ENCODE measurements at regions not wholly inside any gene's neighbourhood (a gene's known extent, or its start where the extent isn't known, plus 50 kb on each side); places are given as distances from the start of the nearest gene placed in this dataset.
A peak's percentile ranks its signal among the peaks of the same experiment; 100 is the strongest.

DNA sequence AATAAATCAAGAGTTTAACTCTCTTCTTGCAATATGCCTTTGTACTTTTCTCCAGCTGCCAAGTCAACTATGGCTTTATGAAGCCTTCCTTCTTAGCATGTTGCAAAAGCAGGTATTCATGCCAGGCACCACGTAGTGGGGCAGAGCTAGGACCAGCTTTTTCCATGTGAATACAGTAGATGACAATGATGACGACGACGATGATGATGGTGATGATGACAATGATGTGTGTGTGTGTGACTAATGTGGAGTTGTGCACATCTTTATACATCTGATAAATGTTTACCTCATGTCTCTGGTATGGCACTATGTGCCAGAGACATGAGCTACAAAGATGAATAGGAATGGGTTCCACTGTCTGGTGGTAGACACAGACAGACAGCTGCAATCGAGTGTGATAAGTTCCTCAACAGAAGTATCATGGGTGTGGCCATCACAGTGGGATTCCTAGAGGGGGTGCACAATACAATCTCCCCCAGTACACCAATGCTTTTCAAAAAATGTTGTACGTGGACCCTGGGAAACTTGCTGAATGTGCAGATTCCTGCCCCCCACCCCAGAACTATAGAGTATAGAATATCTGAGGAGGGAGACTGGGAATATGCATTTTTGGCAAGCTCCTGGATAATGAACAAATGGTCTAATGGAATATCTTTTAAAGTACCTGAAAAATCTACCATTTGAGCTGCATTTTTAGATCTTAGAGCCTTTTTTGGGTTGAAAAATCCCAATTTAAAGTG is 183.4 kb downstream of the ABCC12 start:
- WGBS, 2 experiments (ENCODE audit: insufficient coverage in 1 of 2, insufficient read length in 1 of 2) = 76 to 86% methylated on average over 2 to 5 of the region's 6 CpGs
- no peak overlapping the region for H3K4me3 Mint-ChIP-seq

DNA sequence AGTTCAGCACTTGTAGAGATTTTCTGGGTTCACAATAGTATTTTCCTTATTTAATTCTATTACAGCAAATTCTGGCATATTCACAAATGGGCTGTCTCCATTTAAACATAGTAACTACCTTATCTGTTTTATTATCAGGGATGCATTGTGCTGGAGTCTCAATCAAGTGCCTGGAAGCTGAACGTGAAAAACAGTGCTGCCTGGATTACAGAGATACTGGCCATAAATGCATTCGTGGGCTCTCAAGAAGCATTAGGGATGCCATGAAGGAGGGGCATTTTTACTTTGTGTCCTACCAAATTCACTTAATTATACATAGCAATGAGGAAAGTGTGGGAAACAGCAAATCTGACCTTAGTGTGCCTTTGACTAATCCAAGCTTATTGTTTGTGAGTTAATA is 184.6 kb downstream of the ABCC12 start:
- no peak overlapping the region for H3K27ac Mint-ChIP-seq
- Histone ChIP-seq H3K27me3 (ENCODE audit: control insufficient read depth, insufficient read depth, low read length, poor library complexity, severe bottlenecking) (no peaks in the 10 kb centered on the region), H3K9ac (ENCODE audit: extremely low read depth, low read length, poor library complexity, severe bottlenecking) (no peak overlapping the region), H3K36me3 (ENCODE audit: control insufficient read depth, insufficient read depth, low read length) (no peaks in the 10 kb centered on the region), H3K27ac (ENCODE audit: low read depth, low read length) (no peak overlapping the region), H3K4me3 (ENCODE audit: low read length) (no peak overlapping the region), H3K9me3 (ENCODE audit: control insufficient read depth, low read length) (no peaks in the 10 kb centered on the region), H3K4me1 (ENCODE audit: control insufficient read depth, insufficient read depth, low read length) (no peaks in the 10 kb centered on the region)
- no peak for DNase-seq
- TF ChIP-seq, protein P1, sequence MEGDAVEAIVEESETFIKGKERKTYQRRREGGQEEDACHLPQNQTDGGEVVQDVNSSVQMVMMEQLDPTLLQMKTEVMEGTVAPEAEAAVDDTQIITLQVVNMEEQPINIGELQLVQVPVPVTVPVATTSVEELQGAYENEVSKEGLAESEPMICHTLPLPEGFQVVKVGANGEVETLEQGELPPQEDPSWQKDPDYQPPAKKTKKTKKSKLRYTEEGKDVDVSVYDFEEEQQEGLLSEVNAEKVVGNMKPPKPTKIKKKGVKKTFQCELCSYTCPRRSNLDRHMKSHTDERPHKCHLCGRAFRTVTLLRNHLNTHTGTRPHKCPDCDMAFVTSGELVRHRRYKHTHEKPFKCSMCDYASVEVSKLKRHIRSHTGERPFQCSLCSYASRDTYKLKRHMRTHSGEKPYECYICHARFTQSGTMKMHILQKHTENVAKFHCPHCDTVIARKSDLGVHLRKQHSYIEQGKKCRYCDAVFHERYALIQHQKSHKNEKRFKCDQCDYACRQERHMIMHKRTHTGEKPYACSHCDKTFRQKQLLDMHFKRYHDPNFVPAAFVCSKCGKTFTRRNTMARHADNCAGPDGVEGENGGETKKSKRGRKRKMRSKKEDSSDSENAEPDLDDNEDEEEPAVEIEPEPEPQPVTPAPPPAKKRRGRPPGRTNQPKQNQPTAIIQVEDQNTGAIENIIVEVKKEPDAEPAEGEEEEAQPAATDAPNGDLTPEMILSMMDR (conservative IDR thresholded peaks at IDR 0.05) = no peak
- H3K9me3 Mint-ChIP-seq = no peaks in the 10 kb centered on the region
- H3K36me3 Mint-ChIP-seq (ENCODE audit: low read depth) = no peaks in the 10 kb centered on the region
- H3K4me1 Mint-ChIP-seq = no peaks in the 10 kb centered on the region
- H3K4me3 Mint-ChIP-seq = no peak overlapping the region
- H3K27me3 Mint-ChIP-seq (ENCODE audit: insufficient read depth) = no peaks in the 10 kb centered on the region
- 83 to 94% methylated on average over 2 of the region's 2 CpGs for WGBS, 2 experiments (ENCODE audit: insufficient coverage in 1 of 2, insufficient read length in 1 of 2)

More for the DNA sequence above, 183.4 kb downstream of the ABCC12 start:
- Mint-ChIP-seq H3K27ac (no peak overlapping the region), H3K27me3 (ENCODE audit: insufficient read depth) (no peaks in the 10 kb centered on the region), H3K9me3 (no peaks in the 10 kb centered on the region), H3K4me1 (peaks cover 3% of the 10 kb centered on the region), H3K36me3 (ENCODE audit: low read depth) (no peaks in the 10 kb centered on the region)
- TF ChIP-seq, protein P1 (conservative IDR thresholded peaks at IDR 0.05) = no peak
- no peaks in the 10 kb centered on the region for H3K27me3 ChIP-seq (ENCODE audit: control insufficient read depth, insufficient read depth, low read length, poor library complexity, severe bottlenecking)
- H3K27ac ChIP-seq (ENCODE audit: low read depth, low read length) = no peak overlapping the region
- H3K9ac ChIP-seq (ENCODE audit: extremely low read depth, low read length, poor library complexity, severe bottlenecking) = no peak overlapping the region
- DNase-seq = no peak
- no peaks in the 10 kb centered on the region for H3K9me3 ChIP-seq (ENCODE audit: control insufficient read depth, low read length)
- no peaks in the 10 kb centered on the region for H3K4me1 ChIP-seq (ENCODE audit: control insufficient read depth, insufficient read depth, low read length)
- no peaks in the 10 kb centered on the region for H3K36me3 ChIP-seq (ENCODE audit: control insufficient read depth, insufficient read depth, low read length)
- no peak overlapping the region for H3K4me3 ChIP-seq (ENCODE audit: low read length)

DNA sequence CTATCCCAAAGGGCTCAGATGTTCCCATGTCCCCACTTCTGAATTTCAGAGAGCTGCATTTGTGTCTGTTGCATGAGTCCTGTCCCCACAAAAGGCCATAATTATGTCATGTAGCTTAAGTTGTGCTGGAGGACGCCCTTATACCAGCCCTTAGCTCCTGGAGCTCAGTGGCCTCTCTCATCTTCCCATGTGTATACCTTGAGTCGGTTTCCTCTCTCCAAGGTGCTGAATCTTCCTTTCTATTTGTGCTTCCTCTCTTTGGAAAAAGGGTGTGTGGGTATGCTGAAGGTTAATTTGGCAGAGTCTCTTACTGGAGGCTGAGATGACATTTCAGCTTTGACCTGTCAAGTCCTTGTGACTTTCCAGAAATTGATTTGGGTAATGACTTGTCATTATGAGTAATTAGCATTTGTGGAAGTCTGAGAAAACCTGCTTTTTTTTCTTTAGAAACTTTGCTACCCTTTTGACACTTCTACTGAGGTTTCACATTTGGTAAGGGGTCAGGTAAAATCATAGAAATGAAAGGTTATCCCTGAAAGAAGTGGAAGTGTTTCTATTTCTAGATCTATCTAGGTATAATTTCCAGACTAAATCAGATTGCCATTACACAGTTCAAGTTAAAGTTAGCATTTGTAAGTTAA is 185.4 kb downstream of the ABCC12 start:
- TF ChIP-seq, protein P1 (conservative IDR thresholded peaks at IDR 0.05) = no peak
- Mint-ChIP-seq H3K27ac (no peak overlapping the region), H3K9me3 (no peaks in the 10 kb centered on the region), H3K36me3 (ENCODE audit: low read depth) (no peaks in the 10 kb centered on the region), H3K4me3 (no peak overlapping the region), H3K27me3 (ENCODE audit: insufficient read depth) (no peaks in the 10 kb centered on the region), H3K4me1 (peaks cover 2% of the 10 kb centered on the region)
- Histone ChIP-seq H3K27ac (ENCODE audit: low read depth, low read length) (no peak overlapping the region), H3K27me3 (ENCODE audit: control insufficient read depth, insufficient read depth, low read length, poor library complexity, severe bottlenecking) (no peaks in the 10 kb centered on the region), H3K9me3 (ENCODE audit: control insufficient read depth, low read length) (no peaks in the 10 kb centered on the region), H3K9ac (ENCODE audit: extremely low read depth, low read length, poor library complexity, severe bottlenecking) (no peak overlapping the region), H3K36me3 (ENCODE audit: control insufficient read depth, insufficient read depth, low read length) (no peaks in the 10 kb centered on the region), H3K4me3 (ENCODE audit: low read length) (no peak overlapping the region), H3K4me1 (ENCODE audit: control insufficient read depth, insufficient read depth, low read length) (no peaks in the 10 kb centered on the region)
- DNase-seq = peak; percentile 65
- WGBS, 2 experiments (ENCODE audit: insufficient coverage in 1 of 2, insufficient read length in 1 of 2) = 0 to 19% methylated on average over 1 to 2 of the region's 2 CpGs

All from endodermal cell (in vitro differentiated cells).